Osteocyte (in vitro differentiated cells): ENCODE measurements at regions not wholly inside any gene's neighbourhood (a gene's known extent, or its start where the extent isn't known, plus 50 kb on each side); places are given as distances from the start of the nearest gene placed in this dataset.

ENCODE experiments used
- DNase-seq: peaks from one replicate; pipeline ENCODE4 v3.0.0; 2021; ENCODE audit warnings: mixed read lengths; ENCODE audit not compliant: unreplicated experiment; ENCODE audit errors: extremely low spot score
- H3K27ac Mint-ChIP-seq: one replicate; pipeline ENCODE4 v1.8.0; 2021; ENCODE audit warnings: mild to moderate bottlenecking, mixed read lengths; ENCODE audit not compliant: unreplicated experiment
- H3K27me3 Mint-ChIP-seq: one replicate; pipeline ENCODE4 v1.8.0; 2021; ENCODE audit warnings: mixed read lengths; ENCODE audit not compliant: unreplicated experiment
- H3K36me3 Mint-ChIP-seq: one replicate; pipeline ENCODE4 v1.8.0; 2021; ENCODE audit warnings: mixed read lengths; ENCODE audit not compliant: unreplicated experiment
- H3K4me1 Mint-ChIP-seq: one replicate; pipeline ENCODE4 v1.8.0; 2021; ENCODE audit warnings: mixed read lengths; ENCODE audit not compliant: unreplicated experiment
- H3K4me3 Mint-ChIP-seq: one replicate; pipeline ENCODE4 v1.8.0; 2021; ENCODE audit warnings: mild to moderate bottlenecking, moderate library complexity, mixed read lengths; ENCODE audit not compliant: unreplicated experiment
- H3K9me3 Mint-ChIP-seq: one replicate; pipeline ENCODE4 v1.8.0; 2021; ENCODE audit warnings: mixed read lengths; ENCODE audit not compliant: unreplicated experiment
- CTCF ChIP-seq: fragments of 200-600 bp; sonication (generic); IDR thresholded peaks from 2 replicates; pipeline ENCODE4 v1.5.0; 2021; ENCODE audit warnings: antibody characterized with exemption, mild to moderate bottlenecking, moderate library complexity

- no peak for DNase-seq
- TF ChIP-seq CTCF = no peak
- Mint-ChIP-seq H3K4me1 (no peaks in the 10 kb centered on the region), H3K4me3 (no peak overlapping the region), H3K36me3 (no peaks in the 10 kb centered on the region), H3K27me3 (peaks cover 18% of the 10 kb centered on the region), H3K9me3 (no peaks in the 10 kb centered on the region), H3K27ac (no peak overlapping the region)
These were observed 123.0 kb downstream of the FAM181B start for GRCh38 chr11:82610671-82611070.

DNA sequence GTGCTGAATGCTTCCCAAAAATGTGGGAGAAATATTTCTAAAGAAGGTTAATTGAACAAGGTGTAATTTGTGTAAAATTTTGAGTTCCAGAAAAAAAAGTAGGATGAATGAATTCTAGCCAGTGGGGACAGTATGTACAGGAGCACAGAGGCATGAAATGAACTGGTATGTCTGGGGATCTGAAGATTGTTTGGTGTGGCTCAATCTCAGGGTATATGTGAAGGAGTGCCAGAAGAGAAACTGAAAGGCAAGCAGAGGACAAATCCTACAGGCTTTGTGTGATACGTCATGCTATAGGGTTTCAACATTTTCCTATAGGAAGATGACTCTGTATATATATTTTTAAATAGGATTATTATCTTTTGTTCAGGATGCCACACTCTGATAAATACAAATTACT is 126.9 kb downstream of the FAM181B start:
- H3K4me3 Mint-ChIP-seq = no peak overlapping the region
- no peaks in the 10 kb centered on the region for H3K4me1 Mint-ChIP-seq
- no peak for TF ChIP-seq CTCF
- no peak for DNase-seq
- no peak overlapping the region for H3K27ac Mint-ChIP-seq
- no peaks in the 10 kb centered on the region for H3K36me3 Mint-ChIP-seq
- peaks cover 32% of the 10 kb centered on the region for H3K27me3 Mint-ChIP-seq
- H3K9me3 Mint-ChIP-seq = no peaks in the 10 kb centered on the region

GRCh38 chr11:82601711-82602110 is 132.0 kb downstream of the FAM181B start:
- no peaks in the 10 kb centered on the region for H3K36me3 Mint-ChIP-seq
- no peak for TF ChIP-seq CTCF
- no peaks in the 10 kb centered on the region for H3K9me3 Mint-ChIP-seq
- H3K4me3 Mint-ChIP-seq = no peak overlapping the region
- H3K27ac Mint-ChIP-seq = no peak overlapping the region
- no peaks in the 10 kb centered on the region for H3K4me1 Mint-ChIP-seq
- DNase-seq = no peak
- H3K27me3 Mint-ChIP-seq = peaks cover 15% of the 10 kb centered on the region

DNA sequence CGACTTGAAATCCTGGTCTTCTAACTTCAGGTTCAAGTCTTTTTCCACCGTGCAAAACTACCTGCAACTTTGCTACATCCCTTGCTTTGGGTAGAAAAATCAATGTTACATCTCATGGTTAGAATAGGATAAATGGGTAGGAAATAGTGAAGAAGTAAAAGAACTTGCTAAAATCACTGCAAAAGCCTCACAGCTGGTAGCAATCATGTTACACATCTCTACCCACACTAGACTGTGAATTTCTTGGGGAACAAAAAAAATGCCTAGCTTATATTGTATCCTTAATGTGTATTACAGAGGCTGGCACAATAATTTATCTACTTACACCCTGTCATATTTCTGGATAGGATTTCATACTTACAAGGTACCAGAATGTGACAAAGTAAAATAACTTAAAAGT is 133.8 kb downstream of the FAM181B start:
- Mint-ChIP-seq H3K27me3 (peaks cover 15% of the 10 kb centered on the region), H3K36me3 (no peaks in the 10 kb centered on the region), H3K27ac (no peak overlapping the region), H3K9me3 (no peaks in the 10 kb centered on the region), H3K4me3 (no peak overlapping the region), H3K4me1 (no peaks in the 10 kb centered on the region)
- DNase-seq = no peak
- TF ChIP-seq CTCF = no peak

DNA sequence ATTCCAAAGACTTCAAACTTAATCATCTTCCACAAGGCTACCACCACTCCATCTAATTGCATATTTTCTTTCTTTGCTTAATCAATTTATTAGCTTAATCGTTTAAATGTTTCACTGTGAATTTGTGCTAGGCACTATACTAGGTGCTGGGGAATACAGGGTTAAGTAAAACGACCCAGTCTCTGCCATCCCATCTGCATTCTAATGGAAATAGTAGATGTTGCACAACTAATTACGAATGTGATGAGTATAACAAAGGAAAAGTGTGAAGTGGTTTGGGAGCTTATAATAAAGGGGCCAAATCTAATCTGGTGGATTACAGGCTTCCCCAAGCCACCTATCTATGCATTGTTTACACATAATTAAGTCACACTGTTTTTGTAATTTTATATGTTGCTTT is 147.1 kb downstream of the FAM181B start:
- Mint-ChIP-seq H3K36me3 (no peaks in the 10 kb centered on the region), H3K4me3 (no peak overlapping the region), H3K4me1 (no peaks in the 10 kb centered on the region), H3K27me3 (peaks cover 2% of the 10 kb centered on the region), H3K9me3 (no peaks in the 10 kb centered on the region), H3K27ac (no peak overlapping the region)
- no peak for DNase-seq
- no peak for TF ChIP-seq CTCF
